ENCODE measurements at regions not wholly inside any gene's neighbourhood (a gene's known extent, or its start where the extent isn't known, plus 50 kb on each side); places are given as distances from the start of the nearest gene placed in this dataset.

GRCh38 chr14:101335061-101335661, 226.1 kb upstream of the DIO3 start:
- no peak for DNase-seq
- Histone ChIP-seq H3K9ac (no peak overlapping the region), H3K4me2 (no peak overlapping the region), H3K27ac (ENCODE audit: low read depth in 2 of 2, low read length in 1 of 2) (no peak overlapping the region), H4K20me1 (ENCODE audit: insufficient read depth) (no peaks in the 10 kb centered on the region), H3K79me2 (ENCODE audit: insufficient read depth) (no peaks in the 10 kb centered on the region), H3K9me3 (no peaks in the 10 kb centered on the region), H3K36me3 (replicated peaks in 1 of 2; ENCODE audit: control insufficient read depth in 1 of 2, insufficient read depth in 2 of 2, low read length in 1 of 2) (no peaks in the 10 kb centered on the region), H3K4me3 (ENCODE audit: low read depth in 2 of 2, low read length in 1 of 2) (no peak overlapping the region), H3K27me3 (ENCODE audit: insufficient read depth) (no peaks in the 10 kb centered on the region), H3F3A (replicated peaks; ENCODE audit: insufficient read depth) (no peaks in the 10 kb centered on the region), H2AFZ (ENCODE audit: low read depth) (no peak overlapping the region), H3K9me2 (no peaks in the 10 kb centered on the region), H3K4me1 (ENCODE audit: control insufficient read depth in 1 of 2, insufficient read depth in 2 of 2, low read depth in 1 of 2, low read length in 1 of 2) (peaks cover 0 to 4% of the 10 kb centered on the region in 2 experiments; a peak in 1 of 4 replicates)
- no peak for TF ChIP-seq RXRA (IDR thresholded peaks at IDR 0.05; ENCODE audit: borderline replicate concordance, low read depth)
- TF ChIP-seq TCF12 (IDR thresholded peaks at IDR 0.05): no peak
- no peak for TF ChIP-seq IRF3 (IDR thresholded peaks at IDR 0.05; ENCODE audit: low read depth, low read length)
- TF ChIP-seq CHD2 (IDR thresholded peaks at IDR 0.05; ENCODE audit: low read length, partially characterized antibody): no peak
- no peak for TF ChIP-seq ZBTB33 (IDR thresholded peaks at IDR 0.05; ENCODE audit: borderline replicate concordance, low read depth)
- no peak for TF ChIP-seq TEAD4 (IDR thresholded peaks at IDR 0.05; ENCODE audit: borderline replicate concordance, insufficient read depth)
- no peak for TF ChIP-seq USF2 (IDR thresholded peaks at IDR 0.05; ENCODE audit: borderline replicate concordance, low read depth, low read length)
- no peak for TF ChIP-seq FOXM1 (IDR thresholded peaks at IDR 0.05; ENCODE audit: low read depth)
- no peak for TF ChIP-seq TAF1 (IDR thresholded peaks at IDR 0.05; ENCODE audit: borderline replicate concordance, low read depth, low read length)
- no peak for TF ChIP-seq YY1 (IDR thresholded peaks at IDR 0.05; ENCODE audit: low read depth)
- TF ChIP-seq USF1 (IDR thresholded peaks at IDR 0.05; ENCODE audit: borderline replicate concordance, low read depth): no peak
- no peak for TF ChIP-seq MEF2A (IDR thresholded peaks at IDR 0.05; ENCODE audit: borderline replicate concordance, low read depth)
- no peak for TF ChIP-seq MXI1 (IDR thresholded peaks at IDR 0.05; ENCODE audit: low read depth, low read length)
- 49% methylated on average over 13 of the region's 13 CpGs for WGBS (ENCODE audit: low lambda C conversion rate)
- ChIA-PET CTCF (no interaction called here), POLR2A (no interaction called here)

Data from SK-N-SH (cell line).